Trophoblast cell (in vitro differentiated cells and primary cell): ENCODE measurements at regions not wholly inside any gene's neighbourhood (a gene's known extent, or its start where the extent isn't known, plus 50 kb on each side); places are given as distances from the start of the nearest gene placed in this dataset.
"Not testable (repeated sequence)": the region's sequence is repeated elsewhere in the genome, so short reads cannot be mapped to it uniquely, and the experiment has no call there.

Experiments used
- DNase-seq, 2 donors: peaks; one replicate each; pipeline ENCODE4 v3.0.0-alpha.2; 2016
- H2AFZ ChIP-seq: 2 replicates; pipeline ENCODE4 v1.6.1; 2013; ENCODE audit warnings: low read length, moderate library complexity, mild to moderate bottlenecking; ENCODE audit not compliant: insufficient read depth, poor library complexity
- H2AK5ac ChIP-seq: 2 replicates; pipeline ENCODE4 v1.6.1; 2013; ENCODE audit warnings: mild to moderate bottlenecking, low read length
- H2BK120ac ChIP-seq: 2 replicates; pipeline ENCODE4 v1.6.1; 2013; ENCODE audit warnings: low read length, mild to moderate bottlenecking, moderate library complexity; ENCODE audit not compliant: insufficient read depth, poor library complexity
- H2BK12ac ChIP-seq: 2 replicates; pipeline ENCODE4 v1.6.1; 2013; ENCODE audit warnings: mild to moderate bottlenecking, low read length, moderate library complexity
- H2BK5ac ChIP-seq: 2 replicates; pipeline ENCODE4 v1.6.1; 2013; ENCODE audit warnings: low read length, low read depth, moderate library complexity, mild to moderate bottlenecking; ENCODE audit not compliant: poor library complexity
- H3K14ac ChIP-seq: 2 replicates; pipeline ENCODE4 v1.6.1; 2013; ENCODE audit warnings: mild to moderate bottlenecking, low read length
- H3K18ac ChIP-seq: 2 replicates; pipeline ENCODE4 v1.6.1; 2013; ENCODE audit warnings: mild to moderate bottlenecking, low read length
- H3K23ac ChIP-seq: 2 replicates; pipeline ENCODE4 v1.6.1; 2013; ENCODE audit warnings: low read length
- H3K27ac ChIP-seq: 2 replicates; pipeline ENCODE4 v1.5.1; 2013; ENCODE audit warnings: low read depth, mild to moderate bottlenecking, inconsistent platforms, low read length, moderate library complexity
- H3K27me3 ChIP-seq: 2 replicates; pipeline ENCODE4 v1.6.1; 2013; ENCODE audit warnings: inconsistent platforms, mild to moderate bottlenecking, low read length, moderate library complexity; ENCODE audit not compliant: insufficient read depth
- H3K36me3 ChIP-seq, 2 experiments: 1 replicate in 1 of 2; 2 replicates in 1 of 2; pipeline ENCODE4 v1.6.1; 2013; ENCODE audit warnings: low read length in 2 of 2, mild to moderate bottlenecking in 2 of 2, moderate library complexity in 1 of 2; ENCODE audit not compliant: insufficient read depth in 2 of 2, control insufficient read depth in 1 of 2
- H3K4ac ChIP-seq: 2 replicates; pipeline ENCODE4 v1.6.1; 2013; ENCODE audit warnings: low read depth, mild to moderate bottlenecking, low read length, moderate library complexity
- H3K4me1 ChIP-seq, 2 experiments: 1 replicate in 1 of 2; 2 replicates in 1 of 2; pipeline ENCODE4 v1.6.1; 2013; ENCODE audit warnings: low read length in 2 of 2, mild to moderate bottlenecking in 2 of 2, moderate library complexity in 1 of 2; ENCODE audit not compliant: insufficient read depth in 2 of 2, control insufficient read depth in 1 of 2
- H3K4me2 ChIP-seq: 2 replicates; pipeline ENCODE4 v1.6.1; 2013; ENCODE audit warnings: inconsistent platforms, mild to moderate bottlenecking, low read length, moderate library complexity
- H3K4me3 ChIP-seq: 2 replicates; pipeline ENCODE4 v1.5.1; 2013; ENCODE audit warnings: mild to moderate bottlenecking, low read depth, low read length, inconsistent platforms
- H3K79me1 ChIP-seq: one replicate; pipeline ENCODE4 v1.6.1; 2013; ENCODE audit warnings: low read length
- H3K79me2 ChIP-seq: 2 replicates; pipeline ENCODE4 v1.6.1; 2013; ENCODE audit warnings: low read length, mild to moderate bottlenecking; ENCODE audit not compliant: control insufficient read depth, insufficient read depth, poor library complexity
- H3K9ac ChIP-seq: 2 replicates; pipeline ENCODE4 v1.6.1; 2013; ENCODE audit warnings: mild to moderate bottlenecking, low read length
- H3K9me3 ChIP-seq: 2 replicates; pipeline ENCODE4 v1.6.1; 2013; ENCODE audit warnings: low read depth, mild to moderate bottlenecking, control low read depth, inconsistent platforms, low read length; ENCODE audit not compliant: insufficient read depth
- H4K12ac ChIP-seq: 2 replicates; pipeline ENCODE4 v1.6.1; 2013; ENCODE audit warnings: low read depth, mild to moderate bottlenecking, low read length, moderate library complexity
- H4K8ac ChIP-seq: 2 replicates; pipeline ENCODE4 v1.6.1; 2013; ENCODE audit warnings: low read depth, mild to moderate bottlenecking, low read length, moderate library complexity
- H4K91ac ChIP-seq: one replicate; pipeline ENCODE4 v1.6.1; 2013; ENCODE audit warnings: low read depth, mild to moderate bottlenecking, low read length, moderate library complexity
- WGBS: extraction: QIAGEN DNeasy Blood & Tissue Kit; methylation state at CpG from one replicate; pipeline ENCODE4 v1.1.7; 2013; ENCODE audit warnings: missing lambda C conversion rate; ENCODE audit not compliant: insufficient read length, insufficient coverage; ENCODE audit errors: extremely low coverage; 5-methylcytosine and 5-hydroxymethylcytosine counted together

DNA sequence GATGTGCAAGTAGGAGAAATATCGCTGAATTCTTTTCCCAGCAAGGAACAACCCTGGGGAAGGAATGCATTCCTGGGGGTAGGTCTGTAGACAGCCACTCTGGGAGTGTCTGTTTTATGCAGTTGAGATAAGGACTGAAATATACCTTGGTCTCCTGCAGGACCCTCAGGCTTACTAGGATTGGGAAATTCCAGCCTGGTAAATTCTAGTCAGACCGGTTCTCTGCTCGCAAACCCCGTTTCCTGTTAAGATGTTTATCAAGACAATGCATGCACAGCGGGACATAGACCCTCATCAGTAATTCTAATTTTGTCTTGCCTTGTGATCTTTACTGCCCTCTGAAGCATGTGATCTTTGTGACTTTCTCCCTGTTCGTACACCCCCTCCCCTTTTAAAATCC lies 839.0 kb downstream of the REEP3 start:
- H3K4me1 ChIP-seq, H4K8ac ChIP-seq, H3K79me1 ChIP-seq, H3K27me3 ChIP-seq, H3K23ac ChIP-seq, H3K14ac ChIP-seq, H2AFZ ChIP-seq, H2BK12ac ChIP-seq, H3K36me3 ChIP-seq, H3K4ac ChIP-seq, H3K79me2 ChIP-seq, H2AK5ac ChIP-seq, H4K12ac ChIP-seq, H2BK120ac ChIP-seq, H3K4me2 ChIP-seq, H4K91ac ChIP-seq, H3K9ac ChIP-seq, H3K18ac ChIP-seq, H2BK5ac ChIP-seq, H3K9me3 ChIP-seq, H3K4me3 ChIP-seq: not testable (repeated sequence)
- no CpG with 5 or more reads among the region's 6 CpGs for WGBS
- peak overlapping the region; percentile 41 for H3K27ac ChIP-seq
- peak; percentile 30 to 42 for DNase-seq

DNA sequence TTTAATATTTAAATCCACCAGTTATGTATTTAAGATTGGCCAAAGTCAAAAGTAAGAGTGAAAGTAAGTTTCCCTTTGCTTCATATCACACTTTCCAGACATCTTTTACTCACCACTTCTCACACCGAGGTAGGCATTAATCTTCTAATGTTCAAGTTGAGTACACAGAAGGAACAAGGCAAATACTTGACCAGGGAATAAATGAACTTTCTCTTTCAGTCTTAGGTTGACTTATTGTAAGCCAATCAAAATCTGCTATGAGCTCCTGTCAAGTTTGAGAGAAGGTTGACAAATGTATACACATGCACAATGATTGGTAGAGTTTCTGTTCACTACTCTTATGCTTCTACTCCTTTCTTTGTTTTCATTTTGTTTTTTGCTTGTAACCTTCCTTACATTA lies 842.5 kb downstream of the REEP3 start:
- no peak overlapping the region for H4K8ac ChIP-seq
- H3K27ac ChIP-seq, result no peak overlapping the region
- no CpG with 5 or more reads among the region's 1 CpG for WGBS
- H3K14ac ChIP-seq, result no peak overlapping the region
- no peak overlapping the region for H3K9ac ChIP-seq
- H4K12ac ChIP-seq, result no peak overlapping the region
- H2BK5ac ChIP-seq, result no peak overlapping the region
- no peak overlapping the region for H2BK12ac ChIP-seq
- no peak overlapping the region for H3K18ac ChIP-seq
- H3K79me2 ChIP-seq, result no peaks in the 10 kb centered on the region
- H3K36me3 ChIP-seq, result no peaks in the 10 kb centered on the region
- no peak overlapping the region for H2BK120ac ChIP-seq
- no peak overlapping the region for H2AK5ac ChIP-seq
- DNase-seq, result no peak
- H3K4me1 ChIP-seq, result no peaks in the 10 kb centered on the region
- no peak overlapping the region for H4K91ac ChIP-seq
- H3K4ac ChIP-seq, result no peak overlapping the region
- no peaks in the 10 kb centered on the region for H3K27me3 ChIP-seq
- H3K23ac ChIP-seq, result no peak overlapping the region
- peaks cover 2% of the 10 kb centered on the region for H3K79me1 ChIP-seq
- H3K4me3 ChIP-seq, result no peak overlapping the region
- H3K9me3 ChIP-seq, result no peaks in the 10 kb centered on the region
- no peak overlapping the region for H3K4me2 ChIP-seq
- no peak overlapping the region for H2AFZ ChIP-seq

DNA sequence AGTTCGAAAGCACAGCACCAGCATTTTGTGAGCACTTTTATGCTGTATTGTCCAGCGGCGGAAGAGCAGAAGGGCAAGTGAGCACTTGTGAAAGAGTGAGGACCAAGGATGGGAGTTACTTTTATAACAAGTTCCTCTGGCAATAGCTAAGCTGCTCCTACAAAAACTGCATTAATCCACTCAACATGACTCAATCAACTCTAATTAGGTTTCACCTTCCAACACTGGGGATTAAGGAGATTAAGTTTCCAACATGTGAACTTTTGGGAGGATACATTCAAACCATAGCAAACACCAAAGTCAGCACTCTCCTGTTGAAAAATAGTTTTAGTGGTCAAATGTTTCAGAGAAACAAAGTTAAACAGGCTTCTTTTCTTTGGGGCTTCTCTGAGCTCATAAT lies 844.5 kb downstream of the REEP3 start:
- Histone ChIP-seq H3K23ac (no peak overlapping the region), H3K4me3 (no peak overlapping the region), H3K14ac (no peak overlapping the region), H3K4me1 (no peaks in the 10 kb centered on the region), H3K9ac (no peak overlapping the region), H2BK120ac (no peak overlapping the region), H3K4me2 (no peak overlapping the region), H2AK5ac (no peak overlapping the region), H3K27me3 (no peaks in the 10 kb centered on the region), H2BK12ac (no peak overlapping the region), H3K79me1 (peaks cover 2% of the 10 kb centered on the region), H4K12ac (no peak overlapping the region), H3K9me3 (no peaks in the 10 kb centered on the region), H4K91ac (no peak overlapping the region), H4K8ac (no peak overlapping the region), H3K18ac (no peak overlapping the region), H3K79me2 (no peaks in the 10 kb centered on the region), H3K4ac (no peak overlapping the region), H2BK5ac (no peak overlapping the region), H3K36me3 (no peaks in the 10 kb centered on the region), H3K27ac (no peak overlapping the region), H2AFZ (no peak overlapping the region)
- DNase-seq, result no peak
- no CpG with 5 or more reads among the region's 3 CpGs for WGBS

DNA sequence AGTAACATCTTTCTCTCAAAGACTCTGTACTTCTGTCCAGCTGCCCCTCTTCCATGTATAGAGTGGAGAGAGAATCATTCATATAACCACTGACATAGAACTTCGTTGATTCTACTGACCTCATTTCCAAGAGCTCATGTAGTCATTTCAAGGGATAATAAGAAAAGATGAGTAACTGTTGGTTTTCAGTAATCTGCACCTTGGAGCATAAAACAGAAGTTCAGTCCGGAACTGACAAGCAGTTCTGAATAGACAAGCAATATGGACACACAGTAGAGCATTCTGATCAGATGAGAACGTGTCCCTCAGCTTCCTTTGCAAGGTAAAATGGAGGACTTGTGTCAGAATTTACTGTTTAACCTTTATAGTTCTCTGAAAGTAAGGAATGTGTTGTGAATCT lies 847.1 kb downstream of the REEP3 start:
- WGBS, result no CpG with 5 or more reads among the region's 3 CpGs
- Histone ChIP-seq H4K8ac (no peak overlapping the region), H3K27me3 (no peaks in the 10 kb centered on the region)

More for the DNA sequence above, 847.1 kb downstream of the REEP3 start:
- Histone ChIP-seq H3K36me3 (no peaks in the 10 kb centered on the region), H2BK12ac (no peak overlapping the region), H3K4me3 (no peak overlapping the region), H3K9ac (no peak overlapping the region), H4K12ac (no peak overlapping the region), H3K4me2 (no peak overlapping the region), H3K4me1 (no peaks in the 10 kb centered on the region), H3K9me3 (no peaks in the 10 kb centered on the region), H3K23ac (no peak overlapping the region), H3K18ac (no peak overlapping the region), H2BK120ac (no peak overlapping the region), H3K79me2 (no peaks in the 10 kb centered on the region), H3K4ac (no peak overlapping the region), H3K79me1 (peaks cover 2% of the 10 kb centered on the region), H4K91ac (no peak overlapping the region), H2AK5ac (no peak overlapping the region), H3K27ac (no peak overlapping the region), H2BK5ac (no peak overlapping the region), H2AFZ (no peak overlapping the region), H3K14ac (no peak overlapping the region)
- DNase-seq, result peak in 1 of 2 donors; percentile 5
